PC-9 (cell line): ENCODE measurements at regions not wholly inside any gene's neighbourhood (a gene's known extent, or its start where the extent isn't known, plus 50 kb on each side); places are given as distances from the start of the nearest gene placed in this dataset.

Experiments used
- EZH2 ChIP-seq: fragments of 200-600 bp; sonication (generic); IDR thresholded peaks from 2 replicates; pipeline ENCODE4 v1.8.0; 2017; ENCODE audit warnings: antibody characterized with exemption, low read depth
- TF ChIP-seq, protein P1 (sequence below): fragments of 200-600 bp; sonication (generic); conservative IDR thresholded peaks from 2 replicates; pipeline ENCODE4 v1.6.1; 2017; ENCODE audit warnings: mixed run types, antibody characterized with exemption, mild to moderate bottlenecking, moderate library complexity

DNA sequence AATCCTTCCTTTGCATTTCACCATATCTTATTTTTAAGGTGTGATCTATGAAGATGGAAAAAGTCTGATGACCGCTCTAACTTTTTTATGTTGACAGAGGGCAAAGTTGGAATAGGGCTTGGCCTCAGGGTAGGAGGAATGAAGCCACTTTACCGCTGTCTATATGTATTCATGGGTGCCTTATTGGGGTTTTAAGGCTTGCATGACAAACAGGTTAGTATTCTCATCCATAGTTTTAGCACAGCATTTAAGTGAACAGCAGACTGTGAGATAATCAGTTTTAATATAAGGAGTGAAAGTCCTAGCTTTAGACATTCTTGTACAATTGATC lies 81.7 kb upstream of the BMP2K start:
- TF ChIP-seq, protein P1, sequence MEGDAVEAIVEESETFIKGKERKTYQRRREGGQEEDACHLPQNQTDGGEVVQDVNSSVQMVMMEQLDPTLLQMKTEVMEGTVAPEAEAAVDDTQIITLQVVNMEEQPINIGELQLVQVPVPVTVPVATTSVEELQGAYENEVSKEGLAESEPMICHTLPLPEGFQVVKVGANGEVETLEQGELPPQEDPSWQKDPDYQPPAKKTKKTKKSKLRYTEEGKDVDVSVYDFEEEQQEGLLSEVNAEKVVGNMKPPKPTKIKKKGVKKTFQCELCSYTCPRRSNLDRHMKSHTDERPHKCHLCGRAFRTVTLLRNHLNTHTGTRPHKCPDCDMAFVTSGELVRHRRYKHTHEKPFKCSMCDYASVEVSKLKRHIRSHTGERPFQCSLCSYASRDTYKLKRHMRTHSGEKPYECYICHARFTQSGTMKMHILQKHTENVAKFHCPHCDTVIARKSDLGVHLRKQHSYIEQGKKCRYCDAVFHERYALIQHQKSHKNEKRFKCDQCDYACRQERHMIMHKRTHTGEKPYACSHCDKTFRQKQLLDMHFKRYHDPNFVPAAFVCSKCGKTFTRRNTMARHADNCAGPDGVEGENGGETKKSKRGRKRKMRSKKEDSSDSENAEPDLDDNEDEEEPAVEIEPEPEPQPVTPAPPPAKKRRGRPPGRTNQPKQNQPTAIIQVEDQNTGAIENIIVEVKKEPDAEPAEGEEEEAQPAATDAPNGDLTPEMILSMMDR: no peak
- TF ChIP-seq EZH2: no peak
